NCI-H2196 (cell line): ENCODE measurements at regions not wholly inside any gene's neighbourhood (a gene's known extent, or its start where the extent isn't known, plus 50 kb on each side); places are given as distances from the start of the nearest gene placed in this dataset.
"Not testable (repeated sequence)": the region's sequence is repeated elsewhere in the genome, so short reads cannot be mapped to it uniquely, and the experiment has no call there.

Experiments
- DNase-seq: peaks from one replicate; lab custom pipeline; 2025; ENCODE audit not compliant: unreplicated experiment; lab: John Stamatoyannopoulos, UW

GRCh38 chr5:53405396-53405795 lies 75.0 kb upstream of the FST start:
- no peak for DNase-seq

- no peak for DNase-seq
Measured at GRCh38 chr5:53406630-53407316, 73.7 kb upstream of the FST start.

- DNase-seq, result no peak
Measured at GRCh38 chr5:53407373-53407772, 73.1 kb upstream of the FST start.

- no peak for DNase-seq
Measured at GRCh38 chr5:53411388-53411787, 69.0 kb upstream of the FST start.

GRCh38 chr5:53412499-53412898 lies 67.9 kb upstream of the FST start:
- DNase-seq, result not testable (repeated sequence)

GRCh38 chr5:53416144-53416738 lies 64.2 kb upstream of the FST start:
- no peak for DNase-seq

- DNase-seq, result no peak
Measured at GRCh38 chr5:53418409-53418808, 62.0 kb upstream of the FST start.

- DNase-seq, result no peak
Measured at GRCh38 chr5:53418826-53419658, 61.4 kb upstream of the FST start.

GRCh38 chr5:53422539-53422938 lies 57.9 kb upstream of the FST start:
- no peak for DNase-seq

- DNase-seq, result no peak
Measured at GRCh38 chr5:53423724-53424123, 56.7 kb upstream of the FST start.

- no peak for DNase-seq
Measured at GRCh38 chr5:53424686-53425615, 55.5 kb upstream of the FST start.

- peak; percentile 1 for DNase-seq
Measured at GRCh38 chr5:53425687-53426511, 54.5 kb upstream of the FST start.

GRCh38 chr5:53426512-53426830 lies 54.0 kb upstream of the FST start:
- DNase-seq, result no peak

GRCh38 chr5:53426878-53427277 lies 53.6 kb upstream of the FST start:
- DNase-seq, result no peak

GRCh38 chr5:53427965-53428364 lies 52.5 kb upstream of the FST start:
- no peak for DNase-seq

- DNase-seq, result no peak
Measured at GRCh38 chr5:53429706-53430105, 50.7 kb upstream of the FST start.

- DNase-seq, result no peak
Measured at GRCh38 chr5:53430618-53431252, 49.7 kb upstream of the FST start.
